Tibial artery (tissue), 4 donors: ENCODE measurements at regions not wholly inside any gene's neighbourhood (a gene's known extent, or its start where the extent isn't known, plus 50 kb on each side); places are given as distances from the start of the nearest gene placed in this dataset.

Experiments used
- DNase-seq, 2 donors: peaks; one replicate each; pipeline ENCODE4 v3.0.0-alpha.2; 2019
- H3K27ac ChIP-seq, 2 donors: fragments of 200-600 bp; sonication (generic) in 1 of 2; 1 replicate in 1 of 2; 2 replicates in 1 of 2; pipeline ENCODE4 v1.5.1; 2018 to 2019; ENCODE audit warnings: mild to moderate bottlenecking in 1 of 2
- H3K27me3 ChIP-seq, 2 donors: fragments of 200-600 bp; sonication (generic) in 1 of 2; one replicate each; pipeline versions ENCODE4 v1.5.1 to v1.6.0; 2016 to 2019
- H3K36me3 ChIP-seq, 3 donors: fragments of 200-600 bp; sonication (generic) in 2 of 3; one replicate each; pipeline ENCODE4 v1.5.1; 2016 to 2019; ENCODE audit warnings: mild to moderate bottlenecking in 2 of 3
- H3K4me1 ChIP-seq, 4 donors: fragments of 200-600 bp; sonication (generic) in 2 of 4; 1 replicate in 3 of 4; 2 replicates in 1 of 4; pipeline ENCODE4 v1.5.1; 2016 to 2019
- H3K4me3 ChIP-seq, 2 donors: fragments of 200-600 bp; sonication (generic) in 1 of 2; 1 replicate in 1 of 2; 2 replicates in 1 of 2; pipeline ENCODE4 v1.5.1; 2018 to 2019; ENCODE audit warnings: mild to moderate bottlenecking in 2 of 2
- H3K9me3 ChIP-seq, 3 donors: fragments of 200-600 bp; sonication (generic) in 1 of 3; one replicate each; pipeline ENCODE4 v1.5.1; 2016 to 2019
- CTCF ChIP-seq, 2 experiments: fragments of 200-600 bp in 1 of 2; fragments of 450-650 bp in 1 of 2; IDR thresholded peaks; one replicate each; pipeline ENCODE4 v1.5.1; 2017 to 2019; ENCODE audit warnings: antibody characterized with exemption in 2 of 2, mild to moderate bottlenecking in 1 of 2, moderate library complexity in 1 of 2
- intact Hi-C: fragments of 100-400 bp; cut with DNase I; formaldehyde crosslinking; loops from one replicate; pipeline ENCODE4 v1.15.0; 2023; ENCODE audit warnings: low total_unique reads

- Histone ChIP-seq H3K9me3 (no peaks in the 10 kb centered on the region), H3K4me1 (no peaks in the 10 kb centered on the region), H3K36me3 (no peaks in the 10 kb centered on the region), H3K4me3 (no peak overlapping the region), H3K27me3 (no peaks in the 10 kb centered on the region), H3K27ac (no peak overlapping the region)
- no peak for TF ChIP-seq CTCF (IDR thresholded peaks at IDR 0.05)
- intact Hi-C loops = no loop called here
- no peak for DNase-seq
These were observed 980.8 kb upstream of the CTNND2 start for GRCh38 chr5:12885018-12885417.

GRCh38 chr5:12883395-12883794 lies 979.1 kb upstream of the CTNND2 start:
- intact Hi-C loops = no loop called here
- no peaks in the 10 kb centered on the region for H3K4me1 ChIP-seq
- TF ChIP-seq CTCF (IDR thresholded peaks at IDR 0.05) = no peak
- H3K9me3 ChIP-seq = no peaks in the 10 kb centered on the region
- no peaks in the 10 kb centered on the region for H3K36me3 ChIP-seq
- H3K27me3 ChIP-seq = no peaks in the 10 kb centered on the region
- no peak for DNase-seq
- no peak overlapping the region for H3K27ac ChIP-seq
- H3K4me3 ChIP-seq = no peak overlapping the region

- intact Hi-C loops = no loop called here
- no peak for DNase-seq
- Histone ChIP-seq H3K4me1 (no peaks in the 10 kb centered on the region), H3K27me3 (no peaks in the 10 kb centered on the region), H3K4me3 (no peak overlapping the region), H3K9me3 (peaks cover 0 to 4% (median 0%) of the 10 kb centered on the region in 3 donors), H3K36me3 (no peaks in the 10 kb centered on the region), H3K27ac (no peak overlapping the region)
- TF ChIP-seq CTCF (IDR thresholded peaks at IDR 0.05) = no peak
These were observed 972.5 kb upstream of the CTNND2 start for GRCh38 chr5:12876541-12877298.

GRCh38 chr5:12870872-12871539 lies 966.8 kb upstream of the CTNND2 start:
- no peaks in the 10 kb centered on the region for H3K9me3 ChIP-seq
- no peaks in the 10 kb centered on the region for H3K27me3 ChIP-seq
- intact Hi-C loops = no loop called here
- no peak for TF ChIP-seq CTCF (IDR thresholded peaks at IDR 0.05)
- H3K4me1 ChIP-seq = no peaks in the 10 kb centered on the region
- H3K4me3 ChIP-seq = no peak overlapping the region
- DNase-seq = no peak
- H3K27ac ChIP-seq = no peak overlapping the region
- H3K36me3 ChIP-seq = no peaks in the 10 kb centered on the region

GRCh38 chr5:12865529-12865928 lies 961.3 kb upstream of the CTNND2 start:
- Histone ChIP-seq H3K9me3 (no peaks in the 10 kb centered on the region), H3K27ac (no peak overlapping the region), H3K4me1 (no peaks in the 10 kb centered on the region), H3K27me3 (no peaks in the 10 kb centered on the region), H3K4me3 (no peak overlapping the region), H3K36me3 (no peaks in the 10 kb centered on the region)
- intact Hi-C loops = no loop called here
- no peak for TF ChIP-seq CTCF (IDR thresholded peaks at IDR 0.05)
- DNase-seq = no peak
